HepG2 (cell line): ENCODE measurements at regions not wholly inside any gene's neighbourhood (a gene's known extent, or its start where the extent isn't known, plus 50 kb on each side); places are given as distances from the start of the nearest gene placed in this dataset.
"Not testable (repeated sequence)": the region's sequence is repeated elsewhere in the genome, so short reads cannot be mapped to it uniquely, and the experiment has no call there.

Source experiments
- ASH2L ChIP-seq: fragments of 300-600, 200-600 bp; sonication (generic); IDR thresholded peaks from 2 replicates; pipeline ENCODE4 v1.7.0; 2017; ENCODE audit warnings: low read depth, mild to moderate bottlenecking, moderate library complexity, mixed read lengths, low read length; ENCODE audit not compliant: insufficient read length
- BRCA1 ChIP-seq: sonication (generic); formaldehyde crosslinking; IDR thresholded peaks from 2 replicates; pipeline ENCODE4 v1.4.0; 2020; ENCODE audit warnings: missing genetic modification reagents
- CEBPB ChIP-seq: IDR thresholded peaks from 2 replicates; pipeline ENCODE4 v1.6.1; 2011; ENCODE audit warnings: low read depth, low read length, improper control_type of control experiment, borderline replicate concordance
- CTCF ChIP-seq: sonication (generic); formaldehyde crosslinking; IDR thresholded peaks from 2 replicates; pipeline ENCODE4 v1.5.0; 2020; ENCODE audit warnings: mild to moderate bottlenecking, missing genetic modification reagents, moderate library complexity
- POLR2A ChIP-seq, 2 experiments: IDR thresholded peaks; 2 replicates each; pipeline ENCODE4 v1.6.1; 2011; ENCODE audit warnings: low read depth in 2 of 2, low read length in 2 of 2, mild to moderate bottlenecking in 1 of 2, moderate library complexity in 1 of 2; ENCODE audit not compliant: insufficient read depth in 1 of 2
- PRDM15 ChIP-seq: sonication (generic); formaldehyde crosslinking; IDR thresholded peaks from 2 replicates; pipeline ENCODE4 v1.4.0; 2020; ENCODE audit warnings: missing genetic modification reagents
- RBM22 ChIP-seq: fragments of 200-400 bp; formaldehyde crosslinking; optimal IDR thresholded peaks from 2 replicates; pipeline ENCODE3; 2017; ENCODE audit warnings: mild to moderate bottlenecking, low read length, moderate library complexity
- SP1 ChIP-seq, 2 experiments: fragments of 450-650 bp in 1 of 2; sonication (generic) in 1 of 2; formaldehyde crosslinking in 1 of 2; IDR thresholded peaks; 2 replicates each; pipeline versions ENCODE4 v1.4.0 to v1.6.1; 2016 to 2020; ENCODE audit warnings: missing genetic modification reagents in 1 of 2
- SP140L ChIP-seq: sonication (generic); formaldehyde crosslinking; IDR thresholded peaks from 2 replicates; pipeline ENCODE4 v1.4.0; 2020; ENCODE audit warnings: missing genetic modification reagents, borderline replicate concordance
- TBP ChIP-seq: sonication (generic); formaldehyde crosslinking; IDR thresholded peaks from 2 replicates; pipeline ENCODE4 v1.5.0; 2020; ENCODE audit warnings: missing genetic modification reagents
- TEF ChIP-seq: sonication (generic); formaldehyde crosslinking; IDR thresholded peaks from 2 replicates; pipeline ENCODE4 v1.5.0; 2020; ENCODE audit warnings: missing genetic modification reagents
- ZBTB25 ChIP-seq: IDR thresholded peaks from 2 replicates; pipeline ENCODE4 v1.6.1; 2018; ENCODE audit warnings: missing genetic modification reagents
- ZNF619 ChIP-seq: sonication (generic); formaldehyde crosslinking; IDR thresholded peaks from 2 replicates; pipeline ENCODE4 v1.4.0; 2020; ENCODE audit warnings: mild to moderate bottlenecking, missing genetic modification reagents
- ZNF772 ChIP-seq: sonication (generic); formaldehyde crosslinking; IDR thresholded peaks from 2 replicates; pipeline ENCODE4 v1.5.0; 2020; ENCODE audit warnings: mild to moderate bottlenecking, missing genetic modification reagents

- TF ChIP-seq TBP (CRISPR knock-in tag); ZNF619; PRDM15; CTCF (CRISPR knock-in tag); BRCA1 (CRISPR knock-in tag); SP1 (IDR thresholded peaks at IDR 0.05); SP1 (CRISPR knock-in tag; IDR thresholded peaks at IDR 0.05); ZNF772 (CRISPR knock-in tag); CEBPB; SP140L (CRISPR knock-in tag); RBM22; ASH2L; ZBTB25 (CRISPR knock-in tag); TEF (CRISPR knock-in tag); POLR2A (IDR thresholded peaks at IDR 0.05; ENCODE audit: insufficient read depth in 1 of 2, low read depth in 2 of 2, low read length in 2 of 2): not testable (repeated sequence)
These were observed 341.3 kb downstream of the CNTNAP3B start for GRCh38 chr9:41787951-41788350.
